ENCODE measurements at regions not wholly inside any gene's neighbourhood (a gene's known extent, or its start where the extent isn't known, plus 50 kb on each side); places are given as distances from the start of the nearest gene placed in this dataset.

GRCh38 chr16:31734265-31734664, 139.3 kb upstream of the ZNF267 start:
- TF ChIP-seq CTCF (IDR thresholded peaks at IDR 0.05) (no peak), EP300 (IDR thresholded peaks at IDR 0.05) (no peak), POLR2A (IDR thresholded peaks at IDR 0.05) (no peak)
